ENCODE measurements at regions not wholly inside any gene's neighbourhood (a gene's known extent, or its start where the extent isn't known, plus 50 kb on each side); places are given as distances from the start of the nearest gene placed in this dataset.
A peak's percentile ranks its signal among the peaks of the same experiment; 100 is the strongest.

DNA sequence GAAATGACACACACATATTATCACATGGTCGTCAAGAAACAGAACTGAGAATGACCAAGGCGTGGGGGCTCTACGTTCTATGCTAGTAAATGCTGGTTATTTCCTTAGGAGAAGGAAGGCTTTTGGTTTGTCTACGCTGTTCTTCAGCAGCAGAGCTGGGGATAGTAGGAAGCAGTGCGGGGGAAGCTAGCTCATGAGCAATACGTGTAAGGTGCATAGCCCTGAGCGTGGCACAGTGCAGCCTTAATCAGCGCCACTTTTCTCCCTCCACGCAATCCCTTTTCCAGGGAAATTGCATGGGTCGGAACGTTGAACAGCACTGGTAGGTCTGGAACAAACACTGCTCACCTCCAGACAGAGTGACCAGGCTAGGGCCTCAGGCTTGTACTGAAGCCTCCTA, 199.6 kb upstream of the FBXO11 start:
- DNase-seq (ENCODE audit: low read depth in 3 of 3): no peak

DNA sequence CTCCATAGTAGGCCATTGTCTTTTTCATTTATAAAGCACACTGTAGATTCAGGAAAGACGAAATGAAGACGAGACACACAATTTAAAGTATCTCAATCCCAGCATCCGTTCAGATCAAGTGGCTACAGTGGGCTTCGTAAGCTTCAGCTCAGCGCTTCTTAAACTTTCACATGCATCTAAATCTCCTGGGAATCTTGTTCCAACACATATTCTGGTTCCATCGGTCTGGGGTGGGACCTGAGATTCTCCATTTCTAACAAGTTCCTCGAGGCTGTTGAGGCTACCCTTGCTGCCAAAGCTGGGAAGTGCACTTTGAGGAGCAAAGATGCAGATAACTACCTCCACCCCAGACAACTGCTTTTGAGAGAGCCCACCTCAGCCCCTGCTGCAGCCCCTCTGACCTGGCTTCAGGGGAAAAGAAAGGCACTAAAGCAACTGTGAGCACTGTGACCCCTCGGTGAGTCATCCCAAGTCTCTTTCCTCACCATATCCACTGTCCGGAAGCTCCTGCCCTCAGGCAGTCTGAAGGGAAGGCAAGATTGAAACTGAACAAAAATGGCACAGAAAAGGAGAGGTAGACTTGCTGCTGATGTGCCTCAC, 201.1 kb upstream of the FBXO11 start:
- no peak for DNase-seq (ENCODE audit: low read depth in 3 of 3)

- no peak for DNase-seq (ENCODE audit: low read depth in 3 of 3)
Observed at GRCh38 chr2:48108455-48108854, 202.2 kb upstream of the FBXO11 start.

GRCh38 chr2:48109491-48110204, 203.3 kb upstream of the FBXO11 start:
- no peak for DNase-seq (ENCODE audit: low read depth in 3 of 3)

DNA sequence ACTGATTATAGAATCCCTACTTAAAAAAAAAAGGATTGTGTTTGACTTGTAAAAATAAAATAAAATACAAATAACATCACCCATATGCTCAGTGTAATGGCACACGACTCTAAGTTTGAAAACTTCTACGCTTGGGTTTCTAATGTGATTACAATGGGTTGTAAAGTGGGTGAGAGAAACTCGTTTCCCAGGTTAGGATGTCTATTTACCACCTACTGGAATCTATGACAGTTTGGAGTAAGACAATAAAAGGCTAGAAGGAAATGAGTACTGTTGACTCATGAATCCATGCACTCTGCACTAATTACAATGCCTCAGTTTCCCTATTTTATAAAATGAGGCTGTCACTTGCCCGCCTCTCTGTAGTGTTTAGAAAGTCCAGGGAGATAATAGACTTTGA, 204.0 kb upstream of the FOXN2 start:
- DNase-seq (ENCODE audit: low read depth in 3 of 3): no peak

DNA sequence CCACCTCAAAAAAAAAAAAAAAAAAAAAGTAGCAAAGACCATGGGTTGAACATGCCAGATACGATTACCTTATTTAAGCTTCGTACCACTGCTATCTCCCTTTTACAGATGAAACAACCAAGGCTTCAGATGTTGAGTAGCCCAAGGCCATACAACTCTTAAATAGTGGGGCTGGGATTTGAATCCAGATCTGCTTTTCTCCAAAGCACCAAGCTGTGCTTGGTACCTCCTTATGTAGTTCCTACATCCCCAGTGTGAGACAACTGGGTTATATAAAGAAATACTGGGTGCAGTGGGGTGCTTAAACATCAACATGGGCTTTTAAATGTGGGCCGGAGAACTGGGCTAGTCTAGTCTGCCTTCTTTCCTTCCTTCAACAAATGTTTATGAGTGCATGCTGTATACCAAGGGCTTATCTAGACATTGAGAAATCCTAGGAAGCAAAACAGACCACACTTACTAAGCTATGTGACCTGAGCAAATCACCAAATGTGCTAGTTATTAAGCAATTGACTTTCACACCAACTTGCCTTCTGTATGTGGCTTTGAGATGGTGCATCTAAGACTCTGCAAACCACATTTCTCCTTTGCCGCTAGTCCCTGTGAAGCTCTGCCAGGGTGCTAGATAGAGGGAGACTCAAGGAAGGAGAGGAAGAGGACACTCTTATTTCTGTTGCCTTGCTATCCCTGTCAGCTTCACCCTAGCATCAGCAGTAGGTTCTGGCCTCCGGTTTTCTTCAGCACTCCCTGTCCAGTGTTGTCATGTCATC, 201.4 kb upstream of the FOXN2 start:
- no peak for DNase-seq (ENCODE audit: low read depth in 3 of 3)

- no peak for DNase-seq (ENCODE audit: low read depth in 3 of 3)
Observed at GRCh38 chr2:48113767-48114166, 200.7 kb upstream of the FOXN2 start.

DNA sequence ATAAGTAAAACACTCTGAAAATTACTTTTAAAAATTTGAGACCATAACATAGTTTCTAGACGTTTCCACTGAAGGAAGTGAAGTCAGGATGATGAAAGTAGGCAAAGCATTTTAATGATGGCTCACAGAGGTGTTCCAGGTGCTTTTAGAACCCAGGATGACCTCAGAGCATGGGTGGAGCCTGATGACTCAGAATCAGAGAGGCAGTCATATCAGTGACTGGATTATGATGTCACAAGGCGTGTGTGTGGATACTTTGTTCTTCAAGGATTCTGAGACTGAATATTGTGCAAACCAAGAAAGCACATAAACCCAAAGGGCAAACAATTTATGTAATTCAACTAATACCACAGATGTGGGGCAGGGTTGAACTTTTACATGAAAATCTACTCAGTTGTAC, 200.2 kb upstream of the FOXN2 start:
- peak in 2 of 3 donors; percentile 47 to 48 for DNase-seq (ENCODE audit: low read depth in 3 of 3)

DNA sequence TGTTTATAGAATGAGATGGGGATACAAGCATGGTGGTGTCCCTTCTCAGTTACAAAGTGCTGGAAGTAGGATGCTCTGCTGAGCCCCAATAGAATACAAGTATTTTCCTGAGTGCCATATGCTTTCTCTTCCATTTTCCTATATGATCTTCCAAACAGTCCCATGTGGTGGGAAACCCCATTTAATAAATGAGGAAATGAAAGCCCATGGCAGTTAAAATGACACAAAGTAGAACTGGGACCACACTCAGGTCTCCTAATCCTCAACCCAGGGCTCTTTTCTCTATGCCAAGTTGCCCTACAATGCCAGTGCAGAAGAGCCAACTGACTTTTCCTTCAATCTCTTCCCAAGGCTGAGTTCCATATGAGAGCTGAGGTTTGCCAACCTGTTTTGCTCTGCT, 198.0 kb upstream of the FOXN2 start:
- DNase-seq (ENCODE audit: low read depth in 3 of 3): no peak

- DNase-seq (ENCODE audit: low read depth in 3 of 3): no peak
Observed at GRCh38 chr2:48118895-48119294, 195.6 kb upstream of the FOXN2 start.

- no peak for DNase-seq (ENCODE audit: low read depth in 3 of 3)
Observed at GRCh38 chr2:48120112-48120511, 194.4 kb upstream of the FOXN2 start.

DNA sequence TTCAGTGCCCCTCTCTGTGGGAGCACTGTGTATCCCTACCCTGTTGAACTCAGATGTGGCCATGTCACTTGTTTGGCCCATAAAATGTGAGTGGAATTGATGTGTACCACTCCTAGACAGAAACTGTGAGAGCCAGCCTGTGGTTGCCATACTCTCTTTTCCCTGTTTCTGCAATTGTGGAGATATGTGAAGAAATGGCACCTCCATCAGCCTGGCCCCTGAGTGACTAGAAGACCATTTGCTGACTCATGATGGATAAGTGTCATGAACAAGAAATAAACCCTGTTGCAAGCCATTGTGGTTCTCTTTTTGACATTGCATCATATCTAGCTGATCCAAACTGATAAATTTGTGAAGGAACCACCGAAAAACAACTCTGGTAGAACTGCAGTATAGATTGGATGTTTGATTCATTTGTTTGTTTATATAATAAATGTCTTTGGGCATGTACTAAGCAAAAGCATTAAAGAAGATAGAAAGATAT, 193.7 kb upstream of the FOXN2 start:
- DNase-seq (ENCODE audit: low read depth in 3 of 3): no peak

DNA sequence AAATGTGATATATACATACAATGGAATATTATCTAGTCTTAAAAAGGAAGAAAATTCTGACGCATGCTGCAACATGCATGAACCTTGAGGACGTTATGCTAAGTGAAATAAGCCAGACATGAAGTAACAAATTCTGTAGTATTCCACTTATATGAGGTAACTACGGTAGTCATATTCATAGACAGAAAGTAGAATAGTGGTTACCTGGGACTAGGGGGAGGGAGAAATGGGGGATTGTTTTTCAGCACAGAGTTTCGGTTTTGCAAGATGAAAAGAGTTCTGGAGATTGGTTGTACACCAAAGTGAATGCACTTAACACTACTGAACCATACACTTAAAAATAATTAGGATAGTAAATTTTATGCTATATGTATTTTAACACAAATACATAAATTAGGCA, 192.3 kb upstream of the FOXN2 start:
- DNase-seq (ENCODE audit: low read depth in 3 of 3): no peak

GRCh38 chr2:48124592-48124991, 189.9 kb upstream of the FOXN2 start:
- no peak for DNase-seq (ENCODE audit: low read depth in 3 of 3)

- no peak for DNase-seq (ENCODE audit: low read depth in 3 of 3)
Observed at GRCh38 chr2:48126162-48126561, 188.3 kb upstream of the FOXN2 start.

GRCh38 chr2:48127612-48128191, 186.8 kb upstream of the FOXN2 start:
- DNase-seq (ENCODE audit: low read depth in 3 of 3): no peak

GRCh38 chr2:48129293-48129950, 185.1 kb upstream of the FOXN2 start:
- no peak for DNase-seq (ENCODE audit: low read depth in 3 of 3)

DNA sequence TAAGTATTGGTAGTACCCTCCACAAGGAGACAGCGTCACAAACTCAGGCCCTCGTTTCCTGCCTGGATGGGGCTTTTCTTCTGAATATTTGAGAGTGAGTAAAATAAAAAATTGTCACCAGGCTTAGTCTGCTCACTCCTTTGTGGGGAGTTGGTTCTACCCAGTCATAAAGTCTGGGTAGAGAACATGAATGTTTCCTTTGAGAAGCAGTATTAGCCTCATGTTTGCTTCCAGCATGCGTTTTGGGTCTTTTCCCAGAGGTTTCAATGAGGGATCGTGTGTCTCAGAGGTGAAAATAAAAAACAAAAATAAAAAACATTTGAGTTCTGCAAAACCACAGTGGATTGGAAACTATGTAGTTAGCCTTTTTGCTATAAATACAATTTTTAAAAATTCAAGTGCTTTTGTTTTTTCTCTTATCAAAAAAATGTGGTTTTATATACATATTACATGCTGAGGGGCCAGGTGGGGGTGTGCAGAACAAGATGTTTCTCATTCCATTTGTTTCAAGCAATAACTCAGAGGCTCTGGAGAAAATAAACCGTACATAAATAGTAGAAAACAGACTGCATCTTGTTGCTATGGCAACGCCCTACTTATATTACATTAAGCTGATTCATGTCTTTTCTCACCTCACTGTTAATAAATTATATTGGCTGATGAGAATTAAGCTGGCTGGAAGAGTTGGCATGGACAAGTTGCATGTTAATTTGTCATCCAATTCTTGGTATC, 182.8 kb upstream of the FOXN2 start:
- DNase-seq (ENCODE audit: low read depth in 3 of 3): no peak

DNA sequence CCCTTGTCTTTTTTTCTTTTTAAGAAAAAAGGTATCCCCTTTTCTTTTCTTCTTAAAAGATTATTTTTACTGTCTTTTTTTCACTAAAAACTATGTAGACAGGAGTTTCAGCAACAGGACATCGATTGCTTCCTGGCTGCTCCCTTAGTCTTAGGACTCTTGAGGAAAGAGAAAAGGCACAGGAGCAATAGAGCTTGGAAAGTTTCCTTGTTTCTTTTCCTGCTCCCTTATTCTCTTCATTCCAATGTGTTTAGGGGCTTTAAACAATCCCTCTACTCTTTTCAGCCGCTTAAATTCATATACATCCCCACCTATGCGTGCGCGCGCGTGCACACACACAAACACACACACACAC, 182.2 kb upstream of the FOXN2 start:
- no peak for DNase-seq (ENCODE audit: low read depth in 3 of 3)

- DNase-seq (ENCODE audit: low read depth in 3 of 3): no peak
Observed at GRCh38 chr2:48134704-48135103, 179.8 kb upstream of the FOXN2 start.

- DNase-seq (ENCODE audit: low read depth in 3 of 3): no peak
Observed at GRCh38 chr2:48135797-48136196, 178.7 kb upstream of the FOXN2 start.

Data from stimulated activated CD4-positive, alpha-beta T cell treated with anti-CD3 and anti-CD28 coated beads, TNF-alpha, amount 100 ng/mL, for 48 hours (primary cell).